Kidney (tissue), 13 donors: ENCODE measurements at regions not wholly inside any gene's neighbourhood (a gene's known extent, or its start where the extent isn't known, plus 50 kb on each side); places are given as distances from the start of the nearest gene placed in this dataset.

Source experiments
- DNase-seq, 5 donors: peaks; one replicate each; pipeline ENCODE4 v3.0.0-alpha.2; 2013 to 2020
- FAIRE-seq: peaks from 2 replicates; lab custom pipeline; 2012; peaks lifted over from hg19 to GRCh38; lab: Jason Lieb, UNC
- H3K27ac ChIP-seq, 2 donors: one replicate each; pipeline ENCODE4 v1.7.0; 2013; ENCODE audit warnings: low read depth in 2 of 2, low read length in 2 of 2, inconsistent platforms in 1 of 2
- H3K27me3 ChIP-seq: one replicate; pipeline ENCODE4 v1.7.1; 2013; ENCODE audit warnings: low read length, inconsistent platforms; ENCODE audit not compliant: control insufficient read depth, insufficient read depth
- H3K36me3 ChIP-seq, 3 donors: one replicate each; pipeline versions ENCODE4 v1.7.0 to v1.7.1; 2013; ENCODE audit warnings: low read length in 3 of 3, control low read depth in 1 of 3, inconsistent platforms in 1 of 3; ENCODE audit not compliant: insufficient read depth in 3 of 3, control insufficient read depth in 2 of 3
- H3K4me1 ChIP-seq, 3 donors: one replicate each; pipeline versions ENCODE4 v1.7.0 to v1.7.1; 2013; ENCODE audit warnings: low read length in 3 of 3, inconsistent platforms in 1 of 3, low read depth in 1 of 3; ENCODE audit not compliant: control insufficient read depth in 2 of 3, insufficient read depth in 2 of 3
- H3K4me3 ChIP-seq, 3 donors: one replicate each; pipeline versions ENCODE4 v1.7.0 to v1.8.1; 2013; ENCODE audit warnings: low read length in 3 of 3, control low read depth in 1 of 3, inconsistent platforms in 1 of 3
- H3K9ac ChIP-seq, 3 donors: one replicate each; pipeline versions ENCODE4 v1.7.0 to v1.7.1; 2013; ENCODE audit warnings: low read length in 3 of 3, control low read depth in 1 of 3, inconsistent platforms in 1 of 3
- H3K9me3 ChIP-seq, 3 donors: one replicate each; pipeline versions ENCODE4 v1.7.0 to v1.7.1; 2013; ENCODE audit warnings: low read length in 3 of 3, control low read depth in 1 of 3, inconsistent platforms in 1 of 3; ENCODE audit not compliant: control insufficient read depth in 2 of 3, insufficient read depth in 1 of 3
- intact Hi-C: fragments of 100-400 bp; cut with DNase I; formaldehyde crosslinking; loops from one replicate; pipeline ENCODE4 v1.11.1; 2022
- TF ChIP-seq, protein P1 (sequence below): IDR thresholded peaks from 3 replicates; pipeline ENCODE4 v1.5.1; 2012; ENCODE audit warnings: mild to moderate bottlenecking, moderate library complexity, borderline replicate concordance; ENCODE audit not compliant: insufficient read depth; ENCODE audit errors: extremely low read depth
- donor health status: control.
- donor health status: control.
- donor health status: control.
- donor health status: control.
- donor health status: control.
- donor health status: DM: yes; HTN: yes; CAD: no.
- donor health status: Normal renal cell carcinoma (clear cell type).

DNA sequence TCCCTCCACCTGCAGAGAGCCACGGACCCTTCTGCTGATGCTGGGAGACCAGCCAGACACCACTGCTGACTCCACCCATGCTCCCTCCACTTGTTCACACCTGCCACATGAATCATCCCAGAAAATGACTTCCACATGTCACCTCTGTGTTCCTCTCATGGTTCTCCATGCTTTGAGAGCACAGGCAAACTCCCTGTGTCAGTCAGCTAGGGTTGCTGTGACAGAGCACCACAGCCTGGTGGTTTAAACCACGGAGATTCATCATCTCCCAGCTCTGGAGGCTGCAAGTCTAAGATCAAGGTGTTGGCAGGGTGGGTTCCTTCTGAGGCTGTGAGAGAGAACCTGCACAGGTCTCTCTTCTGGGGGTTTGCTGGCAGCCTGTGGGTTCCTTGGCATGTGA lies 381.4 kb downstream of the GADD45G start:
- no peaks in the 10 kb centered on the region for H3K9me3 ChIP-seq
- H3K27ac ChIP-seq, result no peak overlapping the region
- no peak overlapping the region for H3K4me3 ChIP-seq
- no peak for FAIRE-seq
- intact Hi-C loops, result no loop called here
- H3K9ac ChIP-seq, result no peak overlapping the region
- DNase-seq, result no peak
- H3K36me3 ChIP-seq, result no peaks in the 10 kb centered on the region
- TF ChIP-seq, protein P1, sequence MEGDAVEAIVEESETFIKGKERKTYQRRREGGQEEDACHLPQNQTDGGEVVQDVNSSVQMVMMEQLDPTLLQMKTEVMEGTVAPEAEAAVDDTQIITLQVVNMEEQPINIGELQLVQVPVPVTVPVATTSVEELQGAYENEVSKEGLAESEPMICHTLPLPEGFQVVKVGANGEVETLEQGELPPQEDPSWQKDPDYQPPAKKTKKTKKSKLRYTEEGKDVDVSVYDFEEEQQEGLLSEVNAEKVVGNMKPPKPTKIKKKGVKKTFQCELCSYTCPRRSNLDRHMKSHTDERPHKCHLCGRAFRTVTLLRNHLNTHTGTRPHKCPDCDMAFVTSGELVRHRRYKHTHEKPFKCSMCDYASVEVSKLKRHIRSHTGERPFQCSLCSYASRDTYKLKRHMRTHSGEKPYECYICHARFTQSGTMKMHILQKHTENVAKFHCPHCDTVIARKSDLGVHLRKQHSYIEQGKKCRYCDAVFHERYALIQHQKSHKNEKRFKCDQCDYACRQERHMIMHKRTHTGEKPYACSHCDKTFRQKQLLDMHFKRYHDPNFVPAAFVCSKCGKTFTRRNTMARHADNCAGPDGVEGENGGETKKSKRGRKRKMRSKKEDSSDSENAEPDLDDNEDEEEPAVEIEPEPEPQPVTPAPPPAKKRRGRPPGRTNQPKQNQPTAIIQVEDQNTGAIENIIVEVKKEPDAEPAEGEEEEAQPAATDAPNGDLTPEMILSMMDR, result no peak
- no peaks in the 10 kb centered on the region for H3K27me3 ChIP-seq
- no peaks in the 10 kb centered on the region for H3K4me1 ChIP-seq

DNA sequence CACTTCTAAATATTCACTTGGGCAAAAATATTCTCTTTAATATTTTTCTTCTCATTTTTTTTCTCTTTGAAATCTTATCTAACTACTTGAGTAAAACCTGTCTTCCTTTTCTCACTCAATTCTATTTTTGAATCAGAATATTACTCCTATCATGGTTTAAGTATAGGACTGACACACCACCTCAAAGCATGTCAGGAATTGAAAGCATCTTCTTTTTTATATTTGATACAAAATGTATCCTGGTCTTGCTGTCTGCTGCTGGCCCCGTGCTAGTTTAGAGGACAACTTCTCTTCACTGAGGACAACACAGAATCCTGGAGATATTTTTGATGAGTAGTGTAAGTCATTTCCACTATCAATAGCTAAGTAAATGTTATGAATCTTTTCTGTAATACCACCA lies 383.6 kb downstream of the GADD45G start:
- Histone ChIP-seq H3K9ac (no peak overlapping the region), H3K27ac (no peak overlapping the region), H3K36me3 (no peaks in the 10 kb centered on the region), H3K9me3 (no peaks in the 10 kb centered on the region), H3K27me3 (no peaks in the 10 kb centered on the region), H3K4me3 (no peak overlapping the region), H3K4me1 (peaks cover 0 to 8% (median 7%) of the 10 kb centered on the region in 3 donors)
- intact Hi-C loops, result no loop called here
- TF ChIP-seq, protein P1, result no peak
- DNase-seq, result no peak
- FAIRE-seq, result no peak

DNA sequence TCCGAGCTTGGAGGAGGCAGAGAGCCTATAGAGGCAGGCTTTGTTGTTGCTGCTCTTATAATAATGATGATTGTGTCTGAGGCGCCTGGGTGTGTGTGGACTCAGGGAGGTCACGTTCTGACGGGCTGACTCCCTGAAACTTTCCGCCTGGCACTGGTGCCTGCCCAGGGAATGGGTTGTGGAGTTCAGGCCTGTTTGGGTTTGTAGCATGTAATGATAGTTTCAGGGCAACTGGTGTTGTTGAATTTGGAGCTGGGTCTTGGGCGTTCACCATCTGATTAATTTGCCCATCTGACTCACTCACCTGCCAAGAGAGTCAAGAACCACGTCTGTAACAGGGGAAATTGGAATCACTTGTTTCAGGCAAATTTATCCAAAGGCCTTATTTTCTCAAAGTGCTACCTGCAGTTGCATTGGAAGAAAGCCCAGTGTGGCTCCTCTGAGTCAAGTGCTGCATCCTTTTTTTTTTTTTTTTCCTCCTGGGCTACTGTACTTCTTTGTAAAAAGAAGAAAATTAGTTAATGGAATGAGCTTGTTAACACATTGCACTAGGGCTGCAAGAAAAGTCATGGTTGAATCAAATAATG lies 386.5 kb downstream of the GADD45G start:
- H3K4me1 ChIP-seq, result peaks cover 0 to 23% (median 21%) of the 10 kb centered on the region in 3 donors
- H3K9me3 ChIP-seq, result no peaks in the 10 kb centered on the region
- no peaks in the 10 kb centered on the region for H3K36me3 ChIP-seq
- H3K9ac ChIP-seq, result no peak overlapping the region
- TF ChIP-seq, protein P1, result no peak
- H3K27me3 ChIP-seq, result no peaks in the 10 kb centered on the region
- FAIRE-seq, result no peak
- intact Hi-C loops, result no loop called here
- H3K27ac ChIP-seq, result no peak overlapping the region
- DNase-seq, result no peak
- no peak overlapping the region for H3K4me3 ChIP-seq
